Iris pigment epithelial cell (primary cell): ENCODE measurements at regions not wholly inside any gene's neighbourhood (a gene's known extent, or its start where the extent isn't known, plus 50 kb on each side); places are given as distances from the start of the nearest gene placed in this dataset.
"Not testable (repeated sequence)": the region's sequence is repeated elsewhere in the genome, so short reads cannot be mapped to it uniquely, and the experiment has no call there.

Experiments
- DNase-seq: peaks from one replicate; pipeline ENCODE4 v3.0.0-alpha.2; 2011; ENCODE audit warnings: low read depth

GRCh38 chr9:86624630-86625029 is 270.4 kb upstream of the TUT7 start:
- DNase-seq = no peak

- DNase-seq = peak; percentile 45
These were observed 260.9 kb upstream of the TUT7 start for GRCh38 chr9:86614871-86615849.

- no peak for DNase-seq
These were observed 259.7 kb upstream of the TUT7 start for GRCh38 chr9:86613943-86614342.

GRCh38 chr9:86611534-86611933 is 257.3 kb upstream of the TUT7 start:
- not testable (repeated sequence) for DNase-seq

DNA sequence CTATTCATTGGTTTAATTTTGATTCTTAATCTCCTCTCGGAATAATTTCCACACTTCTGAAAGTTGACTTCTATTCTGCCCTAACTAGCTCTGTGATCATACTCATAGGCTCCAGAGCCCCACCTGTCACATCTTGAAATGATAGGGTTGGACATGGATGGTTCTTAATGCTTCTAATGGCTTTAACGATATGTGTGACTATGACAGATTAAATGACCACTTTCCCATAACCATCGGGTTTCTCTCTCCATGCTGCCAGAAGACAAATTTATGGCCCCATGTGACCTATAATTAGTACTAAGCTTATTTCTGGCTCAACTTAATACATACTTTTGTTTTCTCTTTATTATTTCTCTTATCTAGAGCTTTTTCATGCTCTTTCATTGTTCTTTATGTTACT is 251.1 kb upstream of the TUT7 start:
- DNase-seq = no peak

DNA sequence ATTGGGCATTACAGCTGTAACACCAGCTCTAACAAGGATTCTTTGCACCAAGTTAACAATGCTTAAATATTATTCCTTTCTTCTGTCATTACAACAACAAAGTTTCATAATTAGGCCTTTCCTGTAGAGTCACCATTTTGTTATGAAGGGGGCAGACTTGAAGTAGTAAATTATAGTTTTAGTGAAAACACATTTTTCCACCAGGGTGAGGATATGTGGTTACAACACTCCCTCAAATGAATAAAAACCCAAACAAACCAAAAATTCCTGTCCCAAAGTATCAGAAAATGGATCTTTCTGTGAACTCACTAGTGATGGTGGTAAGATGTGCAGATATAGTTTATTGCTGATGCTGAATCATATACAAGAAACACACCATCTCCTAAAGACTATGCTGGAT is 250.5 kb upstream of the TUT7 start:
- no peak for DNase-seq

DNA sequence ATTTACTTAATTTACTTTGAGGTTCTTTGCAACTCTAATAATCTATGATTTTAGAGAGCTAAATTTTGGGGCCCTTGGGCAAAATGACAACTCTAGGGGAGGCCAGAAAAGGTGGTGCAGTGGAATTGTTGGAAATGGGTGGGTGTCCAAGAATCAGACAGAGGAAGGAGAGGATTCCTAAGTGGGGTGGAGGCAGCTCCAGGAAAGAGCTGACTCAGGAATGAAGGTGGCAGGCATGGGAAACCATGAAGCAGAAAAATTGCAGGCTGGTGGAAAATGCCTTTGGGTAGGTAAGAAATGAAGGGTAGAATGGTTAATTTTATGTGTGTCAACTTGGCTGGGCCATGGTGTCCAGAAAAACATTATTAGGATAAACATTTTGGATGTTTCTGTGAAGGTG is 248.5 kb upstream of the TUT7 start:
- DNase-seq = no peak

DNA sequence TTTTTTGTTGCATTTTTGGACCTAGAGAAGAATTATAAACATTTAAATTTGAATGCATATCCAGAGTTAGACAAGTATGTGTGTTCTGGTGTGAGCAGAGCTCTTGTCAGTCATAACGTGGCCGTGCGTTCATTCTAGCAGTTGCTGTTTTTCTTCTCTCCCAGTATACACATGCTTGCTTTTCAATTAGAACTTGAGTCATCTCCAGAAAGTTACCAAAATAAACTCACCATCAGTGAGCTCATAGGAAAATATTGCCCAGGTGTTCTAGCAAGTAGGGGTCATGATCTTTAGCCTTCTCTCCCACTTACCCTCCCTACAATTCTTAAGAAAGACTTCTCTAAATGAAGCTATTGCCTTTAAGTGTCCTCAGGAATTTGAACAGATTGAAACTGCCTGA is 247.5 kb upstream of the TUT7 start:
- DNase-seq = peak; percentile 12

DNA sequence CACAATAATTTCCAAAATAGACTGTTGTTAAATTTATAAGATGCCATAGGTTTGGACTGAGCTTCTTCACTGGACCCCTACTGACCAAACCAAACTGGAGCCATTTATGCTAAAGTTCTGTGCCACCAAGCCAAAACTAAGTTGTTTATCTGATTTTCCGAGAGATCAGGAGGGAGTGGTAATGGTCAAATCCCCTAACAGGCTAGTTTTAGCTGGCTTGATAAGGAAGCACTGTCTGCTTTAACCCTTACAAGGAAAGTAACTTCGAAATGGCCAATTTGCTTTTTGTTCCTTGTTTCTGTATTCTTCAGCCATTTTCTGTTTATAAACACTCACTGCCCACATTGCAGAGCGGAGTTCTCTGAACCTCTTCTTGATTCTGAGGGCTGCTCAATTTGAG is 246.8 kb upstream of the TUT7 start:
- no peak for DNase-seq

- peak; percentile 7 for DNase-seq
These were observed 246.1 kb upstream of the TUT7 start for GRCh38 chr9:86600291-86600690.

DNA sequence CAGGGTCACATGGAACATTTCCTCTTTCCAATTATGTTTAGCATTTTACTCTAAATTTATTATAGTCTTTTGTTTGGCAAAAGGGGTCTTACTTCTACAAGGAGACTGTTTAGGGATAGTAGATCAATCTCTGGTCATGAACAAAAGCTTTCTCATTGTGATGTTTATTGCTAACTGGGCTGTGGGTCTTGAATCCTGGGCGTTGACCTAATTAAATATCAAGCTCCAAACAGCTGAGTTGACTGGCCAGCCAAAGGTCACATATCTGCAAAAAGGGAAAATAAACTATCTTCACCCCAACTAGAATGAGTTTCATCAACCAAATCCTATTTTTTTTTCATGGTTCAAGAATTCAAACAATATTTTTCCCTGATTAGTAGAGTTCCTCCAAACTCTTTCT is 245.4 kb upstream of the TUT7 start:
- DNase-seq = no peak

GRCh38 chr9:86598411-86599239 is 244.4 kb upstream of the TUT7 start:
- DNase-seq = no peak

- no peak for DNase-seq
These were observed 240.5 kb upstream of the TUT7 start for GRCh38 chr9:86594724-86595123.

- DNase-seq = peak; percentile 13
These were observed 237.3 kb upstream of the TUT7 start for GRCh38 chr9:86591472-86591871.

GRCh38 chr9:86589730-86590129 is 235.5 kb upstream of the TUT7 start:
- DNase-seq = no peak

GRCh38 chr9:86589273-86589672 is 235.1 kb upstream of the TUT7 start:
- no peak for DNase-seq

GRCh38 chr9:86586144-86586494 is 231.9 kb upstream of the TUT7 start:
- no peak for DNase-seq

GRCh38 chr9:86585422-86586143 is 231.4 kb upstream of the TUT7 start:
- DNase-seq = peak; percentile 29

DNA sequence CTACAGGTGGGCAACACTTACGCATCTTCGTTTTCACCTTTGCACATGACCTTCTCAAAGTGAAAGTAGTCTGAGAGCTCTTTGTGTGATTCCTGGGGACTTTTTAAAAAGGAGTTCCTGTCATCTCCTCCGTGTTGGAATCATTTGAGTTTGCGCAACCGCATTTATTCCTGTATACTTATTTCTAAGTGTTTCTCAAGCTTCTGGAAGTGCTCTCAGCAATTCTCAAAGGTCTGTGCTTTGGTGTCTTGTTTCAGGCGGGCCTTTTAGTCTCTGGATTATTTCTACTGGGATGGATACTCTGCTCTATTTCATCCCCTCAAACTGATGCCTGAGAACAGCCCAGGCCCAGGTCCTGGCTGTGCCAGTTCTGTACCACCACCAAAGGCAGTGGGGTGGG is 226.5 kb upstream of the TUT7 start:
- DNase-seq = no peak

DNA sequence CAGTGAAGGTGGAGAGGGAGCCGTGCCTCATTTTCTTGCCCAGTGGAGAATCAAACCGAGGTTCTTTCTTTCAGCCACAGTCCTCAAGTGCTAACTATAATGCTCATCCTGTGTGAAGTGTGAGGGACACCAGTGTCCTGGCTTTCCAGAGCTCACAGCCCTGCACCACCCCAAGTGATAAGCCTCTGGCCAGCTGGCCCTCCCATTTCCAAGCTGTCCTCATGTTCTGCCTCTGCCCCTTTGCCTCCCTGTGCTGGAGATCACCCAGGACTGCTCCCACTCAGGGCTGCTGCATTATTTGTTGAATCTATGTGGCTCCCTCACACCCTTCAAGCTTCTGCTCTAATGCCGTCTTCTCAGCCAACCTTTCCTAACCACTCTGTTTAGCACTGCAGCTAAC is 224.5 kb upstream of the TUT7 start:
- no peak for DNase-seq

DNA sequence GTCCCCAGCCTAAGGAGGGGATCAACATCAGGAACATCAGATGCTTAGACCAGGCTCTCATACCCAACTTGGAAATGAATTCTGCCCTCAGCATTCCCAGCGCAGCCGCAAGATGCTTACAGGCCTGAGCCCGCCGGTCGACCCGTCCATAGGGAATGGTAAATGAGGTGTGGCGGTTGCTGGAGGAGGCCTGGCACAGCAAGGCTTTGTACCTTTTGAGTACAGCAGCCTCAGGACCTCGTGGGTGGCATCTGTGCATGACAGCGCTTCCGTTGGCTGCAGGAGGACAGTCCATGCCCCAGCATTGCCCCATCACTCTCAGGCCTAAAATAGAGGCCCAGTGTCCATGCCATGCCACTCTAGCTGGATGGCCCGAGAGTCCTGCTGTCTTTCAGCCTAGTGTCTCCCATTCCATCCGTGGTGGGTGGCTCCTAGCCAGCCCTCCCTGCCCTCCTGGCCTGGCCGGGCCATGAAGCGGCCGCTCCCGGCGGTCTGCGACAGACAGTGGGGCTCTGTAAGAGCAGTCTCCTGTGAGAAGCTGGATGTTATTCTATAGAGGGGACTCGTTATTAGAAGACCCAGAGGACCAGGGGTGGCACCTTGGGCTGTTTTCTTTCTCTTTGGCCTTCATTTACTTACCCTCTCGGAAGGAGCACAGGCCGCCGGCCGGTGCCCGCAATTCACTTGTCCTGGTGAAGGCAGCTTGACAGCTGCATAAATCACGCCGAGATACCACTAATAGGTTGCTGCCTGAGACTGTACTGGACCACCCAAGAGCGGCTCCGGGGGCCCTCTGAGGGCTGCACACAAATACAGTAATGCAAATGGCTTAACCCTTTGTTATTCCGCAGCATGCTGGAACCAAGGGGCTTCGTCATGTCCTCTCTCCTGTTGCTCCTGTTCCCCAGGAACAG is 223.5 kb upstream of the TUT7 start:
- DNase-seq = no peak
